SK-N-SH treated with all-trans-retinoic acid at 6 μM for 48 hours (cell line): ENCODE measurements at regions not wholly inside any gene's neighbourhood (a gene's known extent, or its start where the extent isn't known, plus 50 kb on each side); places are given as distances from the start of the nearest gene placed in this dataset.

Experiments used
- ARNTL ChIP-seq: fragments of 450-650 bp; formaldehyde crosslinking; IDR thresholded peaks from 2 replicates; pipeline ENCODE4 v1.5.0; 2020; ENCODE audit warnings: low read depth, mild to moderate bottlenecking, moderate library complexity, borderline replicate concordance
- BACH2 ChIP-seq: fragments of 250-450 bp; sonication (Bioruptor Pico); IDR thresholded peaks from 2 replicates; pipeline ENCODE4 v1.9.0; 2021; ENCODE audit warnings: mild to moderate bottlenecking, borderline replicate concordance
- CSDC2 ChIP-seq: fragments of 250-450 bp; sonication (Bioruptor Pico); IDR thresholded peaks from 2 replicates; pipeline ENCODE4 v1.5.0; 2020; ENCODE audit warnings: mild to moderate bottlenecking, moderate library complexity
- ISL1 ChIP-seq: fragments of 250-450 bp; sonication (Bioruptor Pico); IDR thresholded peaks from 2 replicates; pipeline ENCODE4 v2.1.2; 2022; ENCODE audit warnings: mild to moderate bottlenecking, moderate library complexity
- PPARA ChIP-seq: fragments of 250-450 bp; sonication (Bioruptor Pico); IDR thresholded peaks from 2 replicates; pipeline ENCODE4 v1.5.0; 2020; ENCODE audit warnings: mild to moderate bottlenecking, borderline replicate concordance
- RARB ChIP-seq: fragments of 250-450 bp; sonication (Bioruptor Pico); IDR thresholded peaks from 2 replicates; pipeline ENCODE4 v1.8.0; 2021; ENCODE audit warnings: mild to moderate bottlenecking, moderate library complexity
- TCF4 ChIP-seq: fragments of 250-450 bp; sonication (Bioruptor Pico); IDR thresholded peaks from 2 replicates; pipeline ENCODE4 v1.8.0; 2021; ENCODE audit warnings: mild to moderate bottlenecking, moderate library complexity, borderline replicate concordance
- TOX ChIP-seq: fragments of 250-450 bp; sonication (Bioruptor Pico); IDR thresholded peaks from 2 replicates; pipeline ENCODE4 v1.8.0; 2021; ENCODE audit warnings: mild to moderate bottlenecking, moderate library complexity, borderline replicate concordance
- ZFP3 ChIP-seq: fragments of 250-450 bp; sonication (Bioruptor Pico); IDR thresholded peaks from 2 replicates; pipeline ENCODE4 v1.5.0; 2020; ENCODE audit warnings: mild to moderate bottlenecking, moderate library complexity
- ZFP30 ChIP-seq: fragments of 450-650 bp; formaldehyde crosslinking; IDR thresholded peaks from 2 replicates; pipeline ENCODE4 v1.5.0; 2022; ENCODE audit warnings: mild to moderate bottlenecking, moderate library complexity
- ZNF565 ChIP-seq: fragments of 450-650 bp; formaldehyde crosslinking; conservative IDR thresholded peaks from 2 replicates; pipeline ENCODE4 v1.5.0; 2020; ENCODE audit warnings: low read depth, mild to moderate bottlenecking, moderate library complexity
- TF ChIP-seq, protein P1 (sequence below): fragments of 250-450 bp; sonication (Bioruptor Pico); IDR thresholded peaks from 2 replicates; pipeline ENCODE4 v1.8.0; 2020; ENCODE audit warnings: mild to moderate bottlenecking, moderate library complexity, borderline replicate concordance
- TF ChIP-seq, protein P2 (sequence below): fragments of 250-450 bp; sonication (Bioruptor Pico); IDR thresholded peaks from 2 replicates; pipeline ENCODE4 v1.5.1; 2020; ENCODE audit warnings: low read depth, mild to moderate bottlenecking, moderate library complexity
- TF ChIP-seq, protein P3 (sequence below): fragments of 250-450 bp; sonication (Bioruptor Pico); IDR thresholded peaks from 2 replicates; pipeline ENCODE4 v1.5.0; 2020; ENCODE audit warnings: mild to moderate bottlenecking, moderate library complexity

DNA sequence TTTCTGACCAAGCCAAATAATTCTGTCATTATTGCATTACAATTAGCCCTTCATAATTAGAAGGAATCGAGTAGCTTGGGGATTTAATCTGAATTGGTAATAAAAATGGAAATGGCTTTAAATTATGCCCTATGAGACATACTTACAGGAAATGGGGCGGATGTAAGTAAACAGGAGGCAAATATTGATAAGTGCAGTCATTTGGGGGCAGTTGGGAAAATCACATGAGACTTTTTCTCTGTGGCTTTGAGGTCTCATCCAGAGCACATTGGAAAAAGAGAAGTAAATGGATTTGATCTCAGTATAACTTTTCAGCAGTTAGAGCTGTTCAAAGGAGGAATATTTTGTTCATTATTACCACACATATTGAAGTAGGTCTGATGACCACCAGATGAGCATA is 307.8 kb upstream of the POM121L12 start:
- TF ChIP-seq, protein P1, sequence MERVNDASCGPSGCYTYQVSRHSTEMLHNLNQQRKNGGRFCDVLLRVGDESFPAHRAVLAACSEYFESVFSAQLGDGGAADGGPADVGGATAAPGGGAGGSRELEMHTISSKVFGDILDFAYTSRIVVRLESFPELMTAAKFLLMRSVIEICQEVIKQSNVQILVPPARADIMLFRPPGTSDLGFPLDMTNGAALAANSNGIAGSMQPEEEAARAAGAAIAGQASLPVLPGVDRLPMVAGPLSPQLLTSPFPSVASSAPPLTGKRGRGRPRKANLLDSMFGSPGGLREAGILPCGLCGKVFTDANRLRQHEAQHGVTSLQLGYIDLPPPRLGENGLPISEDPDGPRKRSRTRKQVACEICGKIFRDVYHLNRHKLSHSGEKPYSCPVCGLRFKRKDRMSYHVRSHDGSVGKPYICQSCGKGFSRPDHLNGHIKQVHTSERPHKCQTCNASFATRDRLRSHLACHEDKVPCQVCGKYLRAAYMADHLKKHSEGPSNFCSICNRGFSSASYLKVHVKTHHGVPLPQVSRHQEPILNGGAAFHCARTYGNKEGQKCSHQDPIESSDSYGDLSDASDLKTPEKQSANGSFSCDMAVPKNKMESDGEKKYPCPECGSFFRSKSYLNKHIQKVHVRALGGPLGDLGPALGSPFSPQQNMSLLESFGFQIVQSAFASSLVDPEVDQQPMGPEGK (CRISPR knock-in tag): no peak
- TF ChIP-seq RARB: no peak
- no peak for TF ChIP-seq CSDC2
- TF ChIP-seq, protein P2, sequence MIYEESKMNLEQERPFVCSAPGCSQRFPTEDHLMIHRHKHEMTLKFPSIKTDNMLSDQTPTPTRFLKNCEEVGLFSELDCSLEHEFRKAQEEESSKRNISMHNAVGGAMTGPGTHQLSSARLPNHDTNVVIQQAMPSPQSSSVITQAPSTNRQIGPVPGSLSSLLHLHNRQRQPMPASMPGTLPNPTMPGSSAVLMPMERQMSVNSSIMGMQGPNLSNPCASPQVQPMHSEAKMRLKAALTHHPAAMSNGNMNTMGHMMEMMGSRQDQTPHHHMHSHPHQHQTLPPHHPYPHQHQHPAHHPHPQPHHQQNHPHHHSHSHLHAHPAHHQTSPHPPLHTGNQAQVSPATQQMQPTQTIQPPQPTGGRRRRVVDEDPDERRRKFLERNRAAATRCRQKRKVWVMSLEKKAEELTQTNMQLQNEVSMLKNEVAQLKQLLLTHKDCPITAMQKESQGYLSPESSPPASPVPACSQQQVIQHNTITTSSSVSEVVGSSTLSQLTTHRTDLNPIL (CRISPR knock-in tag): no peak
- no peak for TF ChIP-seq TOX (CRISPR knock-in tag)
- no peak for TF ChIP-seq ZFP3 (CRISPR knock-in tag)
- no peak for TF ChIP-seq ZFP30 (CRISPR knock-in tag)
- TF ChIP-seq PPARA (CRISPR knock-in tag): no peak
- TF ChIP-seq, protein P3, sequence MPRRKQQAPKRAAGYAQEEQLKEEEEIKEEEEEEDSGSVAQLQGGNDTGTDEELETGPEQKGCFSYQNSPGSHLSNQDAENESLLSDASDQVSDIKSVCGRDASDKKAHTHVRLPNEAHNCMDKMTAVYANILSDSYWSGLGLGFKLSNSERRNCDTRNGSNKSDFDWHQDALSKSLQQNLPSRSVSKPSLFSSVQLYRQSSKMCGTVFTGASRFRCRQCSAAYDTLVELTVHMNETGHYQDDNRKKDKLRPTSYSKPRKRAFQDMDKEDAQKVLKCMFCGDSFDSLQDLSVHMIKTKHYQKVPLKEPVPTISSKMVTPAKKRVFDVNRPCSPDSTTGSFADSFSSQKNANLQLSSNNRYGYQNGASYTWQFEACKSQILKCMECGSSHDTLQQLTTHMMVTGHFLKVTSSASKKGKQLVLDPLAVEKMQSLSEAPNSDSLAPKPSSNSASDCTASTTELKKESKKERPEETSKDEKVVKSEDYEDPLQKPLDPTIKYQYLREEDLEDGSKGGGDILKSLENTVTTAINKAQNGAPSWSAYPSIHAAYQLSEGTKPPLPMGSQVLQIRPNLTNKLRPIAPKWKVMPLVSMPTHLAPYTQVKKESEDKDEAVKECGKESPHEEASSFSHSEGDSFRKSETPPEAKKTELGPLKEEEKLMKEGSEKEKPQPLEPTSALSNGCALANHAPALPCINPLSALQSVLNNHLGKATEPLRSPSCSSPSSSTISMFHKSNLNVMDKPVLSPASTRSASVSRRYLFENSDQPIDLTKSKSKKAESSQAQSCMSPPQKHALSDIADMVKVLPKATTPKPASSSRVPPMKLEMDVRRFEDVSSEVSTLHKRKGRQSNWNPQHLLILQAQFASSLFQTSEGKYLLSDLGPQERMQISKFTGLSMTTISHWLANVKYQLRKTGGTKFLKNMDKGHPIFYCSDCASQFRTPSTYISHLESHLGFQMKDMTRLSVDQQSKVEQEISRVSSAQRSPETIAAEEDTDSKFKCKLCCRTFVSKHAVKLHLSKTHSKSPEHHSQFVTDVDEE (CRISPR knock-in tag): no peak
- TF ChIP-seq TCF4: no peak
- TF ChIP-seq ZNF565: no peak
- no peak for TF ChIP-seq ISL1 (CRISPR knock-in tag)
- no peak for TF ChIP-seq BACH2 (CRISPR knock-in tag)
- TF ChIP-seq ARNTL (CRISPR knock-in tag): no peak
